Activated naive CD8-positive, alpha-beta T cell treated with anti-CD3 and anti-CD28 coated beads, Interleukin-2, amount 10 ng/mL, durations not matched to agents 7 days and 5 days (primary cell): ENCODE measurements at regions not wholly inside any gene's neighbourhood (a gene's known extent, or its start where the extent isn't known, plus 50 kb on each side); places are given as distances from the start of the nearest gene placed in this dataset.

Experiments
- ATAC-seq: fragments of 150-1000 bp; cut with Tn5 transposase; one replicate; pipeline ENCODE4 v1.10.0; 2021; ENCODE audit warnings: low read depth, moderate library complexity
- POLR2A ChIA-PET: fragments of 350-600 bp; sonication (Branson Sonifier 250); formaldehyde crosslinking; loops from one replicate; lab custom pipeline; 2021; ENCODE audit warnings: antibody characterized with exemption; lab: Charles Lee
- DNase-seq: peaks from one replicate; pipeline ENCODE4 v3.0.0; 2021
- H3K27ac Mint-ChIP-seq: one replicate; pipeline ENCODE4 v1.8.0; 2022; ENCODE audit warnings: mild to moderate bottlenecking, mixed read lengths
- H3K27me3 Mint-ChIP-seq: one replicate; pipeline ENCODE4 v1.8.0; 2022; ENCODE audit warnings: mild to moderate bottlenecking, moderate library complexity, mixed read lengths
- H3K36me3 Mint-ChIP-seq: one replicate; pipeline ENCODE4 v1.8.0; 2021; ENCODE audit warnings: mild to moderate bottlenecking, mixed read lengths
- H3K4me1 Mint-ChIP-seq: one replicate; pipeline ENCODE4 v1.8.0; 2021; ENCODE audit warnings: mixed read lengths
- H3K4me3 Mint-ChIP-seq: one replicate; pipeline ENCODE4 v1.8.0; 2022; ENCODE audit warnings: mild to moderate bottlenecking, moderate library complexity, mixed read lengths
- H3K9me3 Mint-ChIP-seq: one replicate; pipeline ENCODE4 v1.8.0; 2021; ENCODE audit warnings: mixed read lengths

DNA sequence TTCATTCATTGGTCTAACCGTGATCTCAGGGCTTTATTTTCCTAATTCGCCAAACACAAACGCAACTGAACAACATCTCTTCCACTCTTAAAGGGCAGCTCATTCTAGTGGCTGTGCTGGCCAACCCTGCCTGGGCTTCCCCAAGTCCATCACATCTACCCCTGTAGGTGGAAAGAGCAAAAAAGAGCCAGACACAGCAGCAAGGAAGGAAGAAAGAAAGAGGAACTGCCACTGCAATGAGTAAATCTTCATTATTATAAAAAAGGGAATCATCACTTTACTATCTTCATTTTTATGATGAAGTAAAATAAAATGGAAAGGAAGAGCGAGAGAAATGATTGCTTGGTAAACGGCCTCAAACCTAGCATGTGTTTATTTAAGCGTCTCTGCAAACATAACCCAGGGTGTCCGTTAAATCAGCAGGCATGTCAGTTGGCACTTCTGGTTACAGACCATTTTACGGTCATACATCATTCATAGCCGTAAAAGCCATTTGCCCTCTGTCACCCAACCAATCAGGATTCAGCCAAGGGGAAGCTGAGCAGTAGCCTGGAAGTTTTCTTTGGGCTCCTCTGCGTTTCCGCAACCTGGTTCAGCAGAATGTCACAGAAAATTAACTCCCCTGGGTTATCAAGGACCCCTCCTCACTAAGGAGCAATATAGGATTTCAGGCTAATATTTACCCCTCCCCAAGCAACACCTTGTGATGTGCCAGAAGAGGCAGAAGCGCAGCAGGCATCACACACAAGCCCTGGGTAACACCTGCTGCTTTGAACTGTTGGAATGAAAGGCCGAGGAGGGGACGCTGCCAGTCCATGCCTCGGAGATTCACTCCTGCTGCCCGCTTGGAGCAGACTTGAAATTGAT, 234.0 kb downstream of the SNX10 start:
- peaks cover 2% of the 10 kb centered on the region for H3K9me3 Mint-ChIP-seq
- ATAC-seq = no peak
- POLR2A ChIA-PET = no interaction called here
- peaks cover 12% of the 10 kb centered on the region for H3K27me3 Mint-ChIP-seq
- H3K36me3 Mint-ChIP-seq = no peaks in the 10 kb centered on the region
- no peak overlapping the region for H3K27ac Mint-ChIP-seq
- H3K4me1 Mint-ChIP-seq = no peaks in the 10 kb centered on the region
- no peak overlapping the region for H3K4me3 Mint-ChIP-seq
- no peak for DNase-seq

DNA sequence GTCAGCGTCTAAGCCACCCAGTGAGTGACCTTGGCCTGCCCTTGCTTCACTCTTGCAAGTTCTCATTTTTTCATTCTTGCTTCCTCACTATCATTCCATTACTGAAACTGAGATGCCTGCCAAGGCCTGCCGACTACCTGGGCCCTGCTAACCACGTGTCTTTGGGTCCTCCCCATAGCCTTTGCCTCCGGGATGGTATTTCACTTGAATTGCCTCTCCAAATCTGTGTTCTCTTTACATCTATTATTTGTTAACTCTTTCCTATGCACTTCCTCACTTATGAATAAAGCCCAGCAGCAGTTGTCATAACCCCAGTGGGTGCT, 234.6 kb downstream of the SNX10 start:
- ATAC-seq (no peak), DNase-seq (no peak)
- H3K9me3 Mint-ChIP-seq = peaks cover 2% of the 10 kb centered on the region
- H3K36me3 Mint-ChIP-seq = no peaks in the 10 kb centered on the region
- H3K4me1 Mint-ChIP-seq = no peaks in the 10 kb centered on the region
- POLR2A ChIA-PET = no interaction called here
- H3K27ac Mint-ChIP-seq = no peak overlapping the region
- peaks cover 12% of the 10 kb centered on the region for H3K27me3 Mint-ChIP-seq
- H3K4me3 Mint-ChIP-seq = no peak overlapping the region

DNA sequence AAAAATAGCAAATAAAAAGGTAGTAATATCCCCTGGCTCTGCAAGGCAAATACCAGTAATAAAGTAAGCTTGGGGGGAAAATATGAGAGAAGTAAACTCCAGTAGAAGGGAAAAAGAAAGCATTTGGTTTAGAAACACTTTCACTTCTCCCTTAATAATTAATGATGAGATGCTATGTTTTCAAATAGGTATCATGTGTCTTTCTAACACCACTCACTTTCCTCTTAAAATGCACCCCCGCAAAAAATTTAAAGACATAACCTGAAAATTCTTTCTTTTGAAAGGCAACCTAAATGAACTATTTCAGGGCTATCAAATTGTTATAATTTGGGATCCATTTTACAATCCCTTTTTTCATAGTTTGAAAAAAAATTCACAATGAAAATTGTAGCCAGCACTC, 240.3 kb downstream of the SNX10 start:
- Mint-ChIP-seq H3K9me3 (no peaks in the 10 kb centered on the region), H3K4me3 (no peak overlapping the region), H3K27ac (no peak overlapping the region), H3K27me3 (peaks cover 36% of the 10 kb centered on the region), H3K4me1 (no peaks in the 10 kb centered on the region), H3K36me3 (no peaks in the 10 kb centered on the region)
- POLR2A ChIA-PET = no interaction called here
- ATAC-seq (no peak), DNase-seq (no peak)

DNA sequence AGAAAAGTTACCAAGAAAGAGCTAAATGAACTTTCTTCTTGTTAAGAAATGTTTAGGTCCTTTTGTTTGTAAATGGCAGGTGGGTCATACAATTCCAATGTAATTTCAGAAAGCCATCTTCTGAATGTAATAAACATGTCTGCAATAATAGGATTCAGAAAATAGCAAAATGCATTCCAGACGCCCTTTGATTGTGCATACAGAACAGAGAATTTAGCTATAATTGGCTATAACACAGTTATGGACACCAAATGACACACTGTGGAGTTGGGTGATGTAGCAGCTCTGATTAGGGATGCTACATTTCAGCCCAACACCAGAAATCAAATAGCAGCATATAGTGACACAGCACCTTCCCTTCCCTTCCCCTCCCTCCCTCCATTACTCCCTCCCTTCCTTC, 240.8 kb downstream of the SNX10 start:
- no peak for ATAC-seq
- H3K36me3 Mint-ChIP-seq = no peaks in the 10 kb centered on the region
- no peak for DNase-seq
- POLR2A ChIA-PET = no interaction called here
- H3K27me3 Mint-ChIP-seq = peaks cover 41% of the 10 kb centered on the region
- H3K4me3 Mint-ChIP-seq = no peak overlapping the region
- H3K4me1 Mint-ChIP-seq = no peaks in the 10 kb centered on the region
- no peaks in the 10 kb centered on the region for H3K9me3 Mint-ChIP-seq
- no peak overlapping the region for H3K27ac Mint-ChIP-seq

DNA sequence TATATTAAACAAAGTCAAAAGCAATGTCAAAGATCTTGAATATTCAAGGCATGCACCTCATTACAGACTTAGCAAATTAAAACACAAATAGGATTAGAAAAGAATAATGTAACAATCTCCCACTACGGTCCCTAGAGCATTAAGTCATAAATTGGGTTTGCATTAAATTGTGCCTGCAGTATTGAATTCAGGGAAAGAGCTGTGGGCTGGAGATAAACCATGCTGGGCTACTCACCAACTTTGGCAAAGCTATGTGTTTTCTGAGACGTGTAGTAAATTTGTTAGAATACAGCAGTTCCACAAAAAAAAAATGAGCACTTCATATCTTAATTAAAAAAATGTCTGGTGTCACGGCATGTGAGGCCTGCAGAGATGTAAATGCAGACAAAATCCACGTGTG, 241.6 kb downstream of the SNX10 start:
- no peaks in the 10 kb centered on the region for H3K9me3 Mint-ChIP-seq
- no peaks in the 10 kb centered on the region for H3K36me3 Mint-ChIP-seq
- no peaks in the 10 kb centered on the region for H3K4me1 Mint-ChIP-seq
- H3K4me3 Mint-ChIP-seq = no peak overlapping the region
- no peak overlapping the region for H3K27ac Mint-ChIP-seq
- no peak for DNase-seq
- ATAC-seq = no peak
- POLR2A ChIA-PET = no interaction called here
- H3K27me3 Mint-ChIP-seq = peaks cover 47% of the 10 kb centered on the region

DNA sequence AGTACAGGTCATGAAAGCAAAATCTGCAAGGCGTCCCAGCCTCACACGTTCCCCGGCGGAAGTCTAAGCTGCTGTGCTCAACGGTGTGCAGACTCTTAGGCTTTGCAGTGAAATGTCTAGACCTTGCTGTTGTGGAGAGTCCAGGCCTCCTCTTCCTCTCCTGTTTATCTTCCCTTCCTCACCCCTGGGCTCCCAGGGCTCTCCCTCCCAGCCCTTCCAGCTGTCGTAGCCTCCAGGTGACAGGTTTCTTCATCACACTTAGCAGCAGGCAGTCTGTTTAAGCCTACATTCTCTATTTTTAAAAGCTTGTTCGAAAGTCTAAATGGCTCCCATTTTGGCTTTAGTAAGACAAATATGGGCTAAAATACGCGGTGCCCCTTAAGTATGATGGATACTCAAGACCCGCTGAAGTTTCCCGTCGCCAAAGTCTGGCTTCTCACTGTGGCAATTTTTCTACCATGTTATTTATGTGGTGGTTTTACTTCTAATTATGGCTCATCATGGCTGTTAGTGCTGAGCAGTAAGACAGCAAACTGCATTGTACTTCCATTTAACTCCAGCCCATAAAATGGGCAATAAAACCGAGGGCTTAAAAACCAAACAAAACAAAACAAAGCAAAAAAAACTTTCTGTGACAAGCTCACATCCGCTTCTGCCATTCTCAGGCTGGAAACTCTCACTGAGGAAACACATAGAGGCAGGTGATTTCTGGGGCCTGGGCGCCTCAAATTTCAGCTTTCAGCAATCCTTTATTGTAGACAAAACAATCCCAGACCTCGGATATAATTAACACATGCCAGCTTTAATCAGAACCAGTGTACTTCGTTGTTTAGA, 243.2 kb downstream of the SNX10 start:
- Mint-ChIP-seq H3K9me3 (no peaks in the 10 kb centered on the region), H3K36me3 (no peaks in the 10 kb centered on the region), H3K27ac (no peak overlapping the region), H3K4me1 (peaks cover 3% of the 10 kb centered on the region), H3K4me3 (peak overlapping the region; percentile 2), H3K27me3 (peaks cover 55% of the 10 kb centered on the region)
- POLR2A ChIA-PET = no interaction called here
- ATAC-seq (no peak), DNase-seq (no peak)

DNA sequence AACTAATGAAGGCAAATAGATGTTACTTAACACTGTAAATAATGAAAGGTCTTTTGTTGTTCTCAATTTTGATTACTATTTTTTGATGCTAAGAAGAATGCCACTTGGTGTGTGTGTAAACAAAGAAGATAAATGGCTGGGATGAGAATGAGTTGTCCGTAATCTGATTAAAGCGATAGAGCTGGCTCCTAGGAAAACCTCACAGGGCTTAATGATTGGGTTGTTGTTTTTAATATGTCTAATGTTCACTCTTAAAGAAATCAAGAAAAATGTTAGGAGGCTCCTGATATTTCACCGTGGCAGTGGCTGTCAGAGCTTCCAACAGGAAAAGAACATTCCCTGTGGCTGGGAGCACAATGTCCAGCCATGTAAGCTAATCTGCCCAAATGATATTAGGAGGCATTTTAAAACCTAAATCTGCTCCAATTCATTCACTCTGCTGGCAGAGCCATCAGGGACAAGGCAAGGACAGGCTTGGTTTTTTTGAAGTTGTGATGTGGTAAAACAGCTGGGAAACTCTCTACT, 243.9 kb downstream of the SNX10 start:
- peaks cover 61% of the 10 kb centered on the region for H3K27me3 Mint-ChIP-seq
- H3K9me3 Mint-ChIP-seq = no peaks in the 10 kb centered on the region
- H3K36me3 Mint-ChIP-seq = no peaks in the 10 kb centered on the region
- no peak overlapping the region for H3K27ac Mint-ChIP-seq
- DNase-seq (no peak), ATAC-seq (no peak)
- peaks cover 3% of the 10 kb centered on the region for H3K4me1 Mint-ChIP-seq
- H3K4me3 Mint-ChIP-seq = no peak overlapping the region
- POLR2A ChIA-PET = no interaction called here

DNA sequence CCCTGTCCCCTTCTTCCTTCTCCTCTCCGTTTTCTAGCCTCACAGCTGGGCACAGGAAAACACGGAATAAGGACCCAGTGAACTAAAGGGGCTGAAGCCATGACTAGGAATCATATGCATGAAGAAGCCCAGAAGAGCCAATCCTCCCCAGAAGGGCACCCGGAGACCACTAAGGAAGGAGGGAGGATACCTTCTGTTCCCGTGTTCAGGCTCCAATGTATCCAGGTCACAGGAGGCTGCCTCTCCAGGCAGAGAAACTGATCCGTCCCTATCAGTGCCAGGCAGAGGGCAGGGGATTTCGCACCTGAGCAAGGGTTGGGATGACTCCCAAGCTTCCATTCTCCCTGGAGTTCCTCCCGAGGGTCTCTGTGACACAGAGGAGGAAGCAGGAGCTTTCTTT, 246.6 kb downstream of the SNX10 start:
- POLR2A ChIA-PET = no interaction called here
- ATAC-seq = no peak
- Mint-ChIP-seq H3K4me3 (no peak overlapping the region), H3K36me3 (no peaks in the 10 kb centered on the region), H3K27ac (no peak overlapping the region), H3K4me1 (peaks cover 3% of the 10 kb centered on the region), H3K27me3 (peaks cover 57% of the 10 kb centered on the region), H3K9me3 (no peaks in the 10 kb centered on the region)
- no peak for DNase-seq

DNA sequence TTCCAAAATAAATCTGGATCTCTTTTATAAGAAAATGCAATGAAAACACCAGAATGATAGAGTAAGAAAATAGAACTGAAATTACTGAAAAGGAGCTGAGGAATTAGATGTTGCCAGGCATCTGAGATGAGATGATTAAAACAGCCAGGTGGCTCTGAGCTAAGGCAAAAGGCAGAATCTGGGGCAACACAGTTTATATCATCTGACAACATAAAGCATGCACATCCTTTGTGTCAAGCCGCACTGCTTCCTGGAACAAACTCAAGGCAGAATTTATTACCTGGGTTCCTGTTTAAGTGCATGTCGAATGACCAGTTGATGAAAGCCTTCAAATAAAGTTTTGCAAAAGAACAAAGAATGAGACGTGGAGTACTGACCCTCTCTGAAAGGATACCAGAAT, 247.0 kb downstream of the SNX10 start:
- DNase-seq = no peak
- Mint-ChIP-seq H3K27me3 (peaks cover 57% of the 10 kb centered on the region), H3K36me3 (no peaks in the 10 kb centered on the region), H3K9me3 (no peaks in the 10 kb centered on the region), H3K4me3 (no peak overlapping the region), H3K27ac (no peak overlapping the region), H3K4me1 (peaks cover 3% of the 10 kb centered on the region)
- no peak for ATAC-seq
- POLR2A ChIA-PET = no interaction called here

DNA sequence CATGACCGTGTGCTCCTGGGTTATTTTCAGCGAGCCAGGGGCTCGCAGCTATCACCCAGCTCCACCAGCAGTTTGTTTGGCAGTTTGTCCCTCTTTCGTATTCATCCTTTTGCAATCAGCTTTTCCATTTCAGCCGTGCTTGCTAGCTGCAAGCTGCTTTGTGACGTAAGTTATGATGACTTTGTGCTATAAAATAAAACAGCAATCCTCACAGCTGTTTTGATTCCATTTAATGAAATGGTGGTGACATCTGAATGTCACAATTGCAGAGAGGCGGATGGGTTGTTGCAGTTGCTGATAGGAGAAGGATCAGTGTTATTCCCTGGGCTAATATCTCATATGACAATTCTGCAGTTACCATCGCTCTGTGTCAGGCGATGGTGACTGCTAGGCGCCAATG, 251.7 kb downstream of the SNX10 start:
- DNase-seq (no peak), ATAC-seq (no peak)
- H3K27ac Mint-ChIP-seq = no peak overlapping the region
- peaks cover 6% of the 10 kb centered on the region for H3K4me1 Mint-ChIP-seq
- H3K27me3 Mint-ChIP-seq = peaks cover 26% of the 10 kb centered on the region
- POLR2A ChIA-PET = no interaction called here
- no peaks in the 10 kb centered on the region for H3K36me3 Mint-ChIP-seq
- no peaks in the 10 kb centered on the region for H3K9me3 Mint-ChIP-seq
- no peak overlapping the region for H3K4me3 Mint-ChIP-seq

DNA sequence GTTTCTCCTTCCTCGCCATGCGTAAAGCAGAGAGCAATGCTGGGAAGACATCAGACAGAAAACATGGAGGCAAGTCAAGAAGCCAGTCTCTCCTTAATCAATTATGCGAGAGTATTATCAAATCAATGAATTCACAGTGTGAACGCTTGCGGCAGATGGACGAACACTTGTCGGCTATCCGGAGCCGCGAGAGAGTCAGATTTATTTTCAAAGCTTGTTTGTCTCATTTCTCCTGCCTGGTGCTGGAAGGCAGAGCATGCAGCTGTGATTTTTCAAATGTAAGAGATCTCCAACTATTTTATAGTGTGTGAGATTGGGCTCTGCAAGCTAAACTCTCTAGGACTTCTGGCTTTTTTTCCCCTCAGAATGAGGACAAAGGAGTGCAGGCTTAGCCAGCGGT, 252.3 kb downstream of the SNX10 start:
- no peak for ATAC-seq
- H3K27ac Mint-ChIP-seq = no peak overlapping the region

DNA sequence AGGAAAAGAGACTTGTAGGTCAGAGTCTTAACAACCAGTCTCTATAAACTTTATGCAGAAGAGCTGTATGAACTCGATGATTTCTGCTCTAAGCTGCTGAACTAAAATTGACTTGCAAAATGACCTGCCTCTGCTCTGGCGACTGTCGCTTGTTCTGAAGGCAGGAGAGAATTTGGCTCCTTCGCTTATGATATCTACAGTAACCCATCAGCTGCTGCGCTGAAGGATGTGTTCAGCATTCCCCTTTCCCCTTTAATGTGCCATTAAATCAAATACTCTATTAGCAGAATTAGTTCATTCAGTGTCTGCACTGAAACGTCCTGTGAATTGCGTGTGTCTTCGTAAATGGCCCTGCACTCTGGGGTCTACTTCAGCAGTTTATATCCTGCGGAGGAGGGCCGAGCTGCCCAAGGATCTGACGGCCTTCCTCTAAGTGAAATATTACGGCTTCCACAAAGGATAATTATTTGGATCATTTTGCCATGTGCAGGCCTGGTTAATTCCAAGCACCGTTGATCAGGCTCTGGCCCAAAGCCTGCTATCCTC, 254.9 kb downstream of the SNX10 start:
- peaks cover 9% of the 10 kb centered on the region for H3K27me3 Mint-ChIP-seq
- POLR2A ChIA-PET = no interaction called here
- H3K36me3 Mint-ChIP-seq = no peaks in the 10 kb centered on the region
- peaks cover 3% of the 10 kb centered on the region for H3K4me1 Mint-ChIP-seq
- DNase-seq = no peak
- no peaks in the 10 kb centered on the region for H3K9me3 Mint-ChIP-seq
- ATAC-seq = no peak
- H3K4me3 Mint-ChIP-seq = no peak overlapping the region
- no peak overlapping the region for H3K27ac Mint-ChIP-seq

More for the DNA sequence above, 252.3 kb downstream of the SNX10 start:
- H3K9me3 Mint-ChIP-seq = no peaks in the 10 kb centered on the region
- DNase-seq = no peak
- POLR2A ChIA-PET = no interaction called here
- H3K4me1 Mint-ChIP-seq = peaks cover 3% of the 10 kb centered on the region
- no peaks in the 10 kb centered on the region for H3K36me3 Mint-ChIP-seq
- no peak overlapping the region for H3K4me3 Mint-ChIP-seq
- peaks cover 19% of the 10 kb centered on the region for H3K27me3 Mint-ChIP-seq

DNA sequence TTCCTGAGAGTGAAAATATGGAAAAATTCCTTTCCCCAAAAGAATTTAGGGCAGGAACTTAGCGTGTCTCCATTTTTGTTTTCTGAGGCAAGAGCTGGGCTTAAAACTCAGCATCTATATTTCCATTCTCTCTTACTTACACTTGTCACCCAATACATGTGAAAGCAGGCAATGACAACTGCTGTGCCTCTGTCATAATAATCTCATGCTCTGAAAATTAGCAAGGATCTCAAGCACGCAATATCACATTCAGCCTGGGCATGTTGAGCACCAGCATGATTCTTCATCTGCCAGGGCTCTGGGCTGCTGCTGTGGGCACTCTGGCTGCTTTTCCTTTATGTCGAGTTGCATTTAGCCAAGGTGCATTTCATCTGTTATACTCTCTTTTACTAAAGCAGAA, 255.5 kb downstream of the SNX10 start:
- H3K27ac Mint-ChIP-seq = no peak overlapping the region
- no peak for DNase-seq
- H3K4me3 Mint-ChIP-seq = no peak overlapping the region
- no peak for ATAC-seq
- H3K9me3 Mint-ChIP-seq = no peaks in the 10 kb centered on the region
- POLR2A ChIA-PET = no interaction called here
- H3K36me3 Mint-ChIP-seq = no peaks in the 10 kb centered on the region
- peaks cover 11% of the 10 kb centered on the region for H3K27me3 Mint-ChIP-seq
- peaks cover 3% of the 10 kb centered on the region for H3K4me1 Mint-ChIP-seq
